HG02870 (cell line): ENCODE measurements at regions not wholly inside any gene's neighbourhood (a gene's known extent, or its start where the extent isn't known, plus 50 kb on each side); places are given as distances from the start of the nearest gene placed in this dataset.
"Not testable (repeated sequence)": the region's sequence is repeated elsewhere in the genome, so short reads cannot be mapped to it uniquely, and the experiment has no call there.

Source experiments
- ATAC-seq: cut with Tn5 transposase; IDR thresholded peaks from one replicate; pipeline ENCODE4 v1.9.1; 2021; ENCODE audit warnings: mild to moderate bottlenecking, moderate library complexity; ENCODE audit not compliant: unreplicated experiment

- not testable (repeated sequence) for ATAC-seq
Observed at GRCh38 chr2:111420074-111420473, 299.4 kb downstream of the BCL2L11 start.

DNA sequence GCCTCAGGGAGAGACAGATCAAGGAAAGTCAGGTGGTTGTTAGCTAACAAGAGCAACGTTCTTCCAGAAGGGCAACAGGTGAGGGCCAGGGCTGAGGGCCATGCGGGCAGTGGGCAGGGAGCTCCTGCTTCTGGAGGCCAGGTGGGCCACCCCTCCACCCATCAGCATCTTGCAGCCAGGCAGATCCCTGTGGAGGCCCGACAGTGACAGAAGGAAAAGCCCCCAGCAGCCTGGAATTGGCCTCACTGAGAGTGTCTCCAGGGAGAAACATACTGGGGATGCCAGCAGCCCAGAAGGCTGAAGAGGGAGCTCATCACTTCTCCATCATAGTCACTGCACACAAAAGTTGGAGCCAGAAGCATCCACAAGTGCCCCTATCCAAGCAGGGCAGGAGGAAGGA, 300.1 kb downstream of the BCL2L11 start:
- not testable (repeated sequence) for ATAC-seq

DNA sequence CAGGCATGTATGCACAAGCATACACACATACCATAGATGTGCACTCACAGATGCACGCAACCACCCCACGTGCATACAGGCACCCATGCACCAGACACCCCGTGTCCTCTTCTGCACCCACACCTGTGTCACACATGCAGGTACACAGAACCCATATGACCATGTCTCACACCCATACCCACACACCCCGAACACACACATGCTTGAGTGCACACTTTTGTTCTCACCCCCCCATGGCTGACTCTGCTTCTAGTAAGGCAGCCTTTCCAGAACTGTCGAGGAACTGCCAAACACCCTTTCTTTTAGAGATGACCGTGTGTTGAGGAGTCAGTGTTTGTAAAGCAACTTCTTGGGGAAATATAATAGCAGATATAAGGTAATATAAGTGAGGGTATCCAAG, 301.2 kb downstream of the BCL2L11 start:
- not testable (repeated sequence) for ATAC-seq

DNA sequence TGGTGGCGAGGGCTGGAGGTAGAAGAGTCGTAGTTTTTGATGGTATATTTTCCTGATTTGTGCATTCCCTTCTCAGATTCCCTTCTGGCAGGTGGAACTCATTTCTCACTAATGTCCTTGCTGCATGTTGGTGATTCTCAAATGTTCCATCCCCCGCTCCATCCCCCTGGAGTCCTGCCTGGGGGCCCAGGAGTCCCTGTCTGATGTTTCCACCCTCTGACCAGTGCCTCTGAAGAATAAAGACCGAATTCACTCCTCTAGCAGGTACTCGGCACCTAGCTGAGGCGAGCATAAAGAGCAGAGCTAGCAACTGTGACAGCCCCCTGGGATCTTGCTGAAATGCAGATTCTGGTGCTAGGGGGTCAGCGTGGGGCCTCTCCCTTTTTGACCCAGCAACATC, 301.8 kb downstream of the BCL2L11 start:
- not testable (repeated sequence) for ATAC-seq

DNA sequence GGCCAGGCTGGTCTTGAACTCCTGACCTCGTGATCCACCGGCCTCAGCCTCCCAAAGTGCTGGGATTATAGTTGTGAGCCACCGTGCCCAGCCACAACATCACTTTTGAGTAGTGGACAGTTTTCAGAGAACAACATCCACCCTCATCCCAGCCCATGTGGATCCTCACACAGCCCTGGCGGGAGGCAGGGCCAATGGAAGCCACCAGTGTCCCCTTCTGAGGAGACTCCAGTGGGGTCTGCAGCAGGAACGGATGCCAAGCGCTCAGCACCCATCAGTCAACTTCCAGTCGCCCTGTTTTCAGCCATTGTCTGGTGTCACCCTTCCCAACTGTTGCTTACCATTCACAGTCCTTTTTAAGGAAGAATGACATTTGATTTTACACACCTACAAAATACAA, 302.5 kb downstream of the BCL2L11 start:
- not testable (repeated sequence) for ATAC-seq

DNA sequence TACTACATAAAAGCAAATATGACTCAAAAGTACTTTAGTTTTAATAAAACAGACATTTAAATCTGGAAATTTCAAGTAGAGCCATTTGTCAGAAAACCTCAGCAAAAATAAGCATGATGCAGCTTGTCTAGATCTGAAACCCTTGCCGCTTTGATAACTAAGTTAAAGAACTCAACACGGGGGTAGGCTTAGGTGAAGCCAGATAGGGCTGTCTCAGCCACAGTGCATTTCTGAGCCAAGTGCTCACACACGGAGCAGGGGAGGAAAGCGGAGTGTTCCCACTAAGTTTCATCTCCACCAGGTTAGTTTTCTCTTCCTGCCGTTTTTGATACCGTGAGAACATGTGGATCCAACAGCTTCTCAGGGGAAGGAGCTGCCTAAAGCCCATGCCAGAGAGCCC, 303.5 kb downstream of the BCL2L11 start:
- not testable (repeated sequence) for ATAC-seq

DNA sequence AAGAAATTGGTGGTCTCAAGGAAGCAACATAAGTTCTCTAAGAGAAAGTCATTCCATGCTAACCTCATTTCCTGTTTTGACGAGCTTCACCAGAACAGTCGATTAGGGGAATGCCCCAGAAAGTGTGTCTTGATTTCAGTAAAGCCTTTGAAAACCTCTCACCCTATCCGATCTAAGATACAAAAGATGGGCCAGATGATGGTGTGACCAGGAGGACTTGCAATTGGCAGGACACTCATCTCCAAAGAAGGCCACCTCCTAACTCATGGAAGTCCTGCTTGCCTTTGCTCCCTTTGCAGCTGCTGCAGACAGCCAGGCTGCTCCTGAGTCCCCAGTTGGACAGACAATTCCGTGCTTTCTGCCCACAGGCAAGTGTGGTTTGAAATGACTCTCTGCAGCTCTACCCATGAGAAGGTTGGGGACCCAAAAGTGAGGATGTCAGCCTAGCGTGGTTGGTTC, 304.2 kb downstream of the BCL2L11 start:
- ATAC-seq = peak; percentile 63

DNA sequence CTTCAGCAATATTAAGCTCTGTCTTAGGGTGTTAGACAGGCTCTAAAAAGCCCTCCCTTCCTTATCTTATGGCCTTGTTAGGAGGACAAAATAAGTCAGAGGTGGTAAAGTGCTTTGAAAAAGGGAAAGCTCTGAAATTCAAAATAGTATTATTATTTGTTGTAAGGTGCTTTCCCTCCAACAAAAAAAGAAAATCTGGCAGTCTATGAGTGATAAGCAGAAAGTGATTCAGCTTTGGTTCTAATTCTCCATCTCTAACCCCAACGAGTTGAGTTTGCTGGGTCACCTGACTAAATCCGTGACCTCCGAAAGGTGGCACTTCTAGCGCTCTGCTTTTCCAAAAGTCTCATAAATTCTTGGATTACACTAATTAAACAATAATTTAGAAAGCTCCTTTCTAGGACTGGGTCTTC, 305.1 kb downstream of the BCL2L11 start:
- ATAC-seq = not testable (repeated sequence)

- not testable (repeated sequence) for ATAC-seq
Observed at GRCh38 chr2:111427346-111427745, 306.6 kb downstream of the BCL2L11 start.

DNA sequence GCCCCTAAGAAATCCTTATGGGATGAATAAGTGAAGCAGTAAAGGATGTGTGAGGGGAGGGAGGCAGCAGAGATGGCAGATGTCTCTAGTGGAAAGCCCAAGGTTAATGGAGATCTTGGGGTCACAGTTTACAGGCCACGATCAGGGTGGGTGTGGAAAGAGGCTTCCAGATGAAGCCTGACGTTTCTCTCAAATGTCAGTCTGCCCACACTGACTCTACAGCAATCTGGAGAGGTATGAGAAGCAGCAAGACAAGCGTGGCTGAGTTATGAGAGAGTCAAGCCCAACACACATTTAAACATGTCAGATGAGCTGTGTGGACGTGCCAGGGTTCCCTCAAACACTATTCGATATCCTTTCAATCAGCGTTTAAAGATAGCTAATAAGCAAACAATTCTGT, 308.2 kb downstream of the BCL2L11 start:
- ATAC-seq = not testable (repeated sequence)

DNA sequence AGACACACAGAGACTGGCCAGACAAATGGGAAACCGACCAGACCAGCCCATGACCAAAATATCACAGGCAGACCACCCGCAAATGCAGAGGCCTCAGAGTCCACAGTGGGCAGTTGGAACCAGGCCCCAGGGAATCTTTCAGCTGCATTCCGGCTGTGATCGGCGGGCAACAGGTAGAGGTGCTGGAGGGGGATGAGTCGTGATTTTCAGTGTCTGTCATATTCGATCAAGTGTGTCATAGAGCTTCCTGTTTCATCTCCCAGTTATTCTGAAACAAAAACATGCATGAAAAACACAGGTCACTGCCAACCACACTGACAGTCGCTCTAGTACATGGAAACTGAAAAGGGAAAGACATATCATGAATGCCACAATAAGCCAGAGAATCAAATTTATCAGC, 308.6 kb downstream of the BCL2L11 start:
- ATAC-seq = not testable (repeated sequence)

- not testable (repeated sequence) for ATAC-seq
Observed at GRCh38 chr2:111430817-111431661, 310.3 kb downstream of the BCL2L11 start.

DNA sequence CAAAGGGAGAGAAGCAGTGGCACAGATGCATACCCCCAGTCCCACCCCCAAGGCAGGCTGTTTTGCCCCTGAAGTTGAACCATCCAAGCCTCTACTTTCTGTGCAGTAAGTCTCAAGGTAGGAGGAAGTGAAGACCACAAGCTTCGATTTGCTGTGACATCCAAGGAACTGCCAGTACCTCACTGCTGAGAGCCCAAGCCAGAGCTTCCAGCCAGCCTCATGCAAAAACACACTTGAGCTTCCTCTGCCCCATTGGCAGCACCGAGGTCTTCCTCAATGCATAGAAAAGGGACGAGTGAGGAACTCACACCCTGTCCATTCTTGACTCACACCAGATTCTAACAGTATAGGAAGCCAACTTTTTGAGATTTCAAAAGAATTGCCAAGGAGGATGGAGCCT, 311.7 kb downstream of the BCL2L11 start:
- not testable (repeated sequence) for ATAC-seq

GRCh38 chr2:111432916-111433499, 312.3 kb downstream of the BCL2L11 start:
- not testable (repeated sequence) for ATAC-seq

DNA sequence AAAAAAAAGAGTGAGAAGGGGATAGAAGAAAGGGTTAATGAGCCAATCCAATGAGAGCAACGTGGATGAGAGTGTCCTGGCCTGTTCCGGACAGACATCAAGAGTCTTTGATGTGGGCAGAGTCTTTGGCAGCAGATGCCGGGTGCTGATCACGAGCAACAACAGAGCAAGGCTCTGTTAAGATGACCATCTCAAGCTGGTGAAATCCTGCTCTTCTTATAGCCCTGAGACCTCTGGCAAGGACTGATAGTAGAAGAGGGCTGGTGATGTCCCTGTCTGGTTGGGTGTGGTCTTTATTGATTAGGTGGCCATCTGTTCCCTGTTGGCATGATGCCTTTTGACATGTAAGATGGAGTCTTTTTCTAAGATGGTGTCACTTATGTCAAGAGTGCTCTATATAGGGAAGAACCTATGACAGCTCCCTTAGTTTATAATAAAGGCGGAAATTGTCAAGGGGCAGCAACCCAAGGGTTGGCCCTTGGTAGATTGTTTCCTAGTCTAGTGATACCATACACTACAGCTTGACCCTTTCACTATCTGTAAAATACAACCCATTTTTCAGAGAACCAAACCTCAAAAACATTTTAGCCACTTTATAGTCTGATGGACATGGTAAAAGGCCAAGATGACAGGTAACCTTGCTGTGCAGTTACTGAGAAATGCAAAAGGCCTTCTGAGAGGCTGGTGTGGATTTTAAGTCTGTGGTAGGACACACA, 313.3 kb downstream of the BCL2L11 start:
- ATAC-seq = not testable (repeated sequence)

GRCh38 chr2:111434608-111434939, 313.9 kb downstream of the BCL2L11 start:
- not testable (repeated sequence) for ATAC-seq

- ATAC-seq = not testable (repeated sequence)
Observed at GRCh38 chr2:111435553-111436310, 315.0 kb downstream of the BCL2L11 start.

GRCh38 chr2:111436411-111436810, 315.7 kb downstream of the BCL2L11 start:
- ATAC-seq = peak; percentile 42

DNA sequence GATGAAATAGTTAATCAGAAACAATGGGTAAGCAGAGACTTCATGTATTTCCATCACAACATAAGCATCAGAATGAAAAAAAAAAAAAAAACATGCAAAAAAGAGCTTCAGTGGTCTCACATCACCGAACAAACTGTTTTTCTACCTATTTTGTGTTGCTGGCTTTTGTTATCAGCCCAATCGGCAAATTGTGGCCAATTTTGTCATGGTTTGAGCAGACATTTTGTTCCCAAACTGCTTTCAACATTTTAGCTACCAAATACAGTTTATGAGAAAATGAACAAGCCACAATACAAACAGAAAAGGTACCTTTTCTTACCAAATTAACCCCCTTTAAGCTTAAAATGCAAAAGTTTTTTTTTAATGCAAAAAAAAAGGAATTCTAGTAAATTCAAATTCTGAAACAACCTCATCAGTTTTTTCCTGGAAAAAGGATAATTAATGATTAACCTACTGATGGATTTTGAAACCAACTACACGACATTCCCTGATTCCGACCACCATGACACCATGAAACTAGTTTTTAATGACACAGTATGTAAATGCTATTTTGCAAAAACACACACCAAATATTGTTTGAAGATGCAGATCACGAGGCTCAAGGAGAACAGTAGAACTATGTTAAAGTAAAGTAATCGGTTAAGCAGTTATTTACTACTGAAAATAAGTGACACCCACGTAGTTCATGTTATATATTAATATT, 316.7 kb downstream of the BCL2L11 start:
- not testable (repeated sequence) for ATAC-seq

DNA sequence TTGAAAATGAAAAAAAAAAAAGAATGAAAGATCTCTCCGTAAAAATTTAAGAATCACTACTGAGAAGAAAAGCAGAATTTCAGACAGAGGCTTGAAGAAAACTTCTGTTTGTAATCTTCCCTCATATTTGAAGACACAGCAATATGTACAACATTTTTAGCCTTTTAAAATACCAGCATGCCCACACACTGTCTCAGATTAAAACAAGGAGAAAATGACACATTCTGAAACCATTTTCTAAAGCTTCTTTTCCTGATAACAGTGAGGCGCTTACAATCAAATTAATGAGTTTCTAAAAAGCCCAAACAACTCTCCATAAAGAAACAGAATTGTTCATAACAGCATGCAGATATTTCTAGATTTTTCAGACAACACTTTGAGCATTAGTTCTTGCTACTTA, 317.4 kb downstream of the BCL2L11 start:
- not testable (repeated sequence) for ATAC-seq
